SK-N-SH treated with all-trans-retinoic acid at 6 μM for 48 hours (cell line): ENCODE measurements at regions not wholly inside any gene's neighbourhood (a gene's known extent, or its start where the extent isn't known, plus 50 kb on each side); places are given as distances from the start of the nearest gene placed in this dataset.
"Not testable (repeated sequence)": the region's sequence is repeated elsewhere in the genome, so short reads cannot be mapped to it uniquely, and the experiment has no call there.

Experiments used
- ATAC-seq: fragments of 200-7000 bp; cut with Tn5 transposase; 3 replicates; pipeline ENCODE4 v1.9.1; 2020; ENCODE audit warnings: mild to moderate bottlenecking, moderate library complexity
- ARNTL ChIP-seq: fragments of 450-650 bp; formaldehyde crosslinking; IDR thresholded peaks from 2 replicates; pipeline ENCODE4 v1.5.0; 2020; ENCODE audit warnings: low read depth, mild to moderate bottlenecking, moderate library complexity, borderline replicate concordance
- BACH2 ChIP-seq: fragments of 250-450 bp; sonication (Bioruptor Pico); IDR thresholded peaks from 2 replicates; pipeline ENCODE4 v1.9.0; 2021; ENCODE audit warnings: mild to moderate bottlenecking, borderline replicate concordance
- CREB5 ChIP-seq: fragments of 250-450 bp; sonication (Bioruptor Pico); IDR thresholded peaks from 2 replicates; pipeline ENCODE4 v1.5.1; 2020; ENCODE audit warnings: low read depth, mild to moderate bottlenecking, moderate library complexity
- CSDC2 ChIP-seq: fragments of 250-450 bp; sonication (Bioruptor Pico); IDR thresholded peaks from 2 replicates; pipeline ENCODE4 v1.5.0; 2020; ENCODE audit warnings: mild to moderate bottlenecking, moderate library complexity
- CSRNP3 ChIP-seq: fragments of 250-450 bp; sonication (Bioruptor Pico); IDR thresholded peaks from 2 replicates; pipeline ENCODE4 v1.5.1; 2021; ENCODE audit warnings: mild to moderate bottlenecking, moderate library complexity
- ESRRG ChIP-seq: fragments of 250-450 bp; sonication (Bioruptor Pico); IDR thresholded peaks from 2 replicates; pipeline ENCODE4 v1.6.1; 2021; ENCODE audit warnings: mild to moderate bottlenecking
- GLIS3 ChIP-seq: fragments of 250-450 bp; sonication (Bioruptor Pico); IDR thresholded peaks from 2 replicates; pipeline ENCODE4 v1.5.0; 2020; ENCODE audit warnings: mild to moderate bottlenecking, moderate library complexity
- ISL1 ChIP-seq: fragments of 250-450 bp; sonication (Bioruptor Pico); IDR thresholded peaks from 2 replicates; pipeline ENCODE4 v2.1.2; 2022; ENCODE audit warnings: mild to moderate bottlenecking, moderate library complexity
- OSR1 ChIP-seq: fragments of 250-450 bp; sonication (Bioruptor Pico); IDR thresholded peaks from 2 replicates; pipeline ENCODE4 v1.8.0; 2022; ENCODE audit warnings: moderate library complexity, mild to moderate bottlenecking, inconsistent platforms
- PATZ1 ChIP-seq: fragments of 250-450 bp; sonication (Bioruptor Pico); IDR thresholded peaks from 2 replicates; pipeline ENCODE4 v1.8.0; 2020; ENCODE audit warnings: mild to moderate bottlenecking, moderate library complexity, borderline replicate concordance
- POU6F1 ChIP-seq: fragments of 250-450 bp; sonication (Bioruptor Pico); IDR thresholded peaks from 2 replicates; pipeline ENCODE4 v1.8.0; 2021; ENCODE audit warnings: low read depth, mild to moderate bottlenecking, moderate library complexity, borderline replicate concordance
- PPARA ChIP-seq: fragments of 250-450 bp; sonication (Bioruptor Pico); IDR thresholded peaks from 2 replicates; pipeline ENCODE4 v1.5.0; 2020; ENCODE audit warnings: mild to moderate bottlenecking, borderline replicate concordance
- RARB ChIP-seq: fragments of 250-450 bp; sonication (Bioruptor Pico); IDR thresholded peaks from 2 replicates; pipeline ENCODE4 v1.8.0; 2021; ENCODE audit warnings: mild to moderate bottlenecking, moderate library complexity
- SNAI2 ChIP-seq: fragments of 250-450 bp; sonication (Bioruptor Pico); IDR thresholded peaks from 2 replicates; pipeline ENCODE4 v1.5.0; 2020; ENCODE audit warnings: mild to moderate bottlenecking, moderate library complexity
- TCF4 ChIP-seq: fragments of 250-450 bp; sonication (Bioruptor Pico); IDR thresholded peaks from 2 replicates; pipeline ENCODE4 v1.8.0; 2021; ENCODE audit warnings: mild to moderate bottlenecking, moderate library complexity, borderline replicate concordance
- TOX ChIP-seq: fragments of 250-450 bp; sonication (Bioruptor Pico); IDR thresholded peaks from 2 replicates; pipeline ENCODE4 v1.8.0; 2021; ENCODE audit warnings: mild to moderate bottlenecking, moderate library complexity, borderline replicate concordance
- ZC3H10 ChIP-seq: fragments of 250-450 bp; sonication (Bioruptor Pico); IDR thresholded peaks from 2 replicates; pipeline ENCODE4 v1.5.1; 2021; ENCODE audit warnings: mild to moderate bottlenecking, moderate library complexity
- ZFP3 ChIP-seq: fragments of 250-450 bp; sonication (Bioruptor Pico); IDR thresholded peaks from 2 replicates; pipeline ENCODE4 v1.5.0; 2020; ENCODE audit warnings: mild to moderate bottlenecking, moderate library complexity
- ZNF565 ChIP-seq: fragments of 450-650 bp; formaldehyde crosslinking; conservative IDR thresholded peaks from 2 replicates; pipeline ENCODE4 v1.5.0; 2020; ENCODE audit warnings: low read depth, mild to moderate bottlenecking, moderate library complexity
- ZNF70 ChIP-seq: fragments of 450-650 bp; formaldehyde crosslinking; IDR thresholded peaks from 2 replicates; pipeline ENCODE4 v1.5.0; 2020; ENCODE audit warnings: mild to moderate bottlenecking, moderate library complexity

- no peak for TF ChIP-seq CSRNP3
- TF ChIP-seq ZNF565, result no peak
- TF ChIP-seq TCF4 (CRISPR knock-in tag), result no peak
- TF ChIP-seq OSR1 (CRISPR knock-in tag), result no peak
- no peak for TF ChIP-seq RARB
- TF ChIP-seq CSDC2, result no peak
- TF ChIP-seq ZNF70 (CRISPR knock-in tag), result no peak
- no peak for TF ChIP-seq GLIS3
- TF ChIP-seq TOX (CRISPR knock-in tag), result no peak
- TF ChIP-seq POU6F1 (CRISPR knock-in tag), result no peak
- TF ChIP-seq SNAI2 (CRISPR knock-in tag), result no peak
- no peak for TF ChIP-seq PATZ1
- TF ChIP-seq BACH2, result no peak
- TF ChIP-seq ESRRG (CRISPR knock-in tag), result no peak
- TF ChIP-seq PPARA (CRISPR knock-in tag), result no peak
- TF ChIP-seq ZFP3, result no peak
- no peak for TF ChIP-seq ARNTL (CRISPR knock-in tag)
- TF ChIP-seq CREB5 (CRISPR knock-in tag), result no peak
- no peak for ATAC-seq
Measured at GRCh38 chr17:71769850-71770249, 351.0 kb upstream of the SOX9 start.

GRCh38 chr17:71777048-71777640 is 343.7 kb upstream of the SOX9 start:
- peak; percentile 80 for ATAC-seq

GRCh38 chr17:71779482-71779881 is 341.3 kb upstream of the SOX9 start:
- no peak for TF ChIP-seq POU6F1 (CRISPR knock-in tag)
- TF ChIP-seq, all 23 proteins: peak for 0
- no peak for ATAC-seq

More at GRCh38 chr17:71777048-71777640, 343.7 kb upstream of the SOX9 start:
- TF ChIP-seq ISL1 (CRISPR knock-in tag), result no peak

GRCh38 chr17:71780596-71780995 is 340.2 kb upstream of the SOX9 start:
- ATAC-seq, result no peak
- TF ChIP-seq SNAI2 (CRISPR knock-in tag) (no peak), ZNF565 (no peak), CSDC2 (no peak), CSRNP3 (no peak), ARNTL (CRISPR knock-in tag) (no peak), CREB5 (CRISPR knock-in tag) (no peak), TOX (CRISPR knock-in tag) (no peak), ZNF70 (CRISPR knock-in tag) (no peak), POU6F1 (CRISPR knock-in tag) (no peak), ZC3H10 (CRISPR knock-in tag) (no peak)

GRCh38 chr17:71782021-71782420 is 338.8 kb upstream of the SOX9 start:
- ATAC-seq, result not testable (repeated sequence)
